ENCODE measurements at regions not wholly inside any gene's neighbourhood (a gene's known extent, or its start where the extent isn't known, plus 50 kb on each side); places are given as distances from the start of the nearest gene placed in this dataset.

GRCh38 chr6:40340957-40341356 lies 246.2 kb downstream of the LRFN2 start:
- no peaks in the 10 kb centered on the region for H3K27me3 ChIP-seq
- 80 to 90% methylated on average over 6 of the region's 6 CpGs for WGBS, 2 donors
- H3K4me1 ChIP-seq, result no peaks in the 10 kb centered on the region
- no peak overlapping the region for H3K4me3 ChIP-seq (replicated peaks in 1 of 3)
- intact Hi-C loops (cut with DNase I), result no loop called here
- H3K9me3 ChIP-seq, result no peaks in the 10 kb centered on the region
- H3K27ac ChIP-seq, result no peak overlapping the region
- no peak for TF ChIP-seq POLR2A (IDR thresholded peaks at IDR 0.05)
- TF ChIP-seq CTCF (IDR thresholded peaks at IDR 0.05), result no peak
- no peaks in the 10 kb centered on the region for H3K36me3 ChIP-seq
- DNase-seq, result no peak

- TF ChIP-seq CTCF (IDR thresholded peaks at IDR 0.05), result no peak
- TF ChIP-seq POLR2A (IDR thresholded peaks at IDR 0.05), result no peak
- no peak overlapping the region for H3K4me3 ChIP-seq (replicated peaks in 1 of 3)
- no peak overlapping the region for H3K27ac ChIP-seq
- no peaks in the 10 kb centered on the region for H3K36me3 ChIP-seq
- WGBS, 2 donors, result 62 to 67% methylated on average over 8 of the region's 8 CpGs
- no peaks in the 10 kb centered on the region for H3K4me1 ChIP-seq
- H3K9me3 ChIP-seq, result no peaks in the 10 kb centered on the region
- peak in 1 of 2 donors; percentile 5 for DNase-seq
- no peaks in the 10 kb centered on the region for H3K27me3 ChIP-seq
- intact Hi-C loops (cut with DNase I), result no loop called here
Observed at GRCh38 chr6:40340196-40340595, 247.0 kb downstream of the LRFN2 start.

GRCh38 chr6:40338306-40338705 lies 248.9 kb downstream of the LRFN2 start:
- intact Hi-C loops (cut with DNase I), result loop anchor here (10.0 kb wide), 1 partner anchor 486 kb away; no protein-coding TSS in a partner anchor
- Histone ChIP-seq H3K27me3 (no peaks in the 10 kb centered on the region), H3K4me3 (replicated peaks in 1 of 3) (no peak overlapping the region), H3K4me1 (no peaks in the 10 kb centered on the region), H3K9me3 (no peaks in the 10 kb centered on the region), H3K36me3 (no peaks in the 10 kb centered on the region), H3K27ac (no peak overlapping the region)
- WGBS, 2 donors, result 84 to 87% methylated on average over 7 of the region's 7 CpGs
- DNase-seq, result no peak
- TF ChIP-seq CTCF (IDR thresholded peaks at IDR 0.05), result no peak
- no peak for TF ChIP-seq POLR2A (IDR thresholded peaks at IDR 0.05)

- no peak for TF ChIP-seq POLR2A (IDR thresholded peaks at IDR 0.05)
- no peak for TF ChIP-seq CTCF (IDR thresholded peaks at IDR 0.05)
- no peak overlapping the region for H3K27ac ChIP-seq
- H3K4me3 ChIP-seq (replicated peaks in 1 of 3), result no peak overlapping the region
- no peaks in the 10 kb centered on the region for H3K36me3 ChIP-seq
- H3K27me3 ChIP-seq, result no peaks in the 10 kb centered on the region
- no peaks in the 10 kb centered on the region for H3K4me1 ChIP-seq
- intact Hi-C loops (cut with DNase I), result loop anchor here (10.0 kb wide), 1 partner anchor 488 kb away; no protein-coding TSS in a partner anchor
- no peak for DNase-seq
- no peaks in the 10 kb centered on the region for H3K9me3 ChIP-seq
- 83 to 85% methylated on average over 10 of the region's 10 CpGs for WGBS, 2 donors
Observed at GRCh38 chr6:40336940-40337760, 250.0 kb downstream of the LRFN2 start.

- intact Hi-C loops (cut with DNase I), result loop anchor here (10.0 kb wide), 1 partner anchor 489 kb away; no protein-coding TSS in a partner anchor
- DNase-seq, result no peak
- H3K4me1 ChIP-seq, result no peaks in the 10 kb centered on the region
- no peaks in the 10 kb centered on the region for H3K36me3 ChIP-seq
- 86 to 88% methylated on average over 1 of the region's 1 CpG for WGBS, 2 donors
- H3K27me3 ChIP-seq, result no peaks in the 10 kb centered on the region
- no peak overlapping the region for H3K4me3 ChIP-seq (replicated peaks in 1 of 3)
- no peaks in the 10 kb centered on the region for H3K9me3 ChIP-seq
- TF ChIP-seq CTCF (IDR thresholded peaks at IDR 0.05), result no peak
- no peak for TF ChIP-seq POLR2A (IDR thresholded peaks at IDR 0.05)
- H3K27ac ChIP-seq, result no peak overlapping the region
Observed at GRCh38 chr6:40336296-40336695, 250.9 kb downstream of the LRFN2 start.
